ENCODE measurements at regions not wholly inside any gene's neighbourhood (a gene's known extent, or its start where the extent isn't known, plus 50 kb on each side); places are given as distances from the start of the nearest gene placed in this dataset.

DNA sequence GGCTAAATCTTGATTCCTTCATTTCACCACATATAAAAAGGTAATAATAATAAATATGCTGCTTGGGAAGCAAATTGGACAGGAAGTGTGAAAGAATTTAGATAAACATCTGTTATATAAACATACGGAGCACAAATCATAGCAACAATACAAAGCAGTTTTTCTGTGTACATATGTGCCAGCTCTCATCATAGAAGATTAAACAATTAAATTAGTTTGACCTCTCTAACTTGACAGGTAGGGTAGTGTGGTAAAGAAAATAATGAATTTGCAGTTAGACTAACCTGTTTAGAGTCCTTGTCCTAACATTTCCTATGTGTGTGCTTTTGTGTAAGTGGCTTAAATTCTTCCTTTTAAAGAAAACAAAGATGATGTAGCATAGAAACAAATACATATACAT is 995.7 kb upstream of the TENM4 start:
- no peak overlapping the region for H3K4me2 ChIP-seq (ENCODE audit: control insufficient read depth, insufficient read depth)
- in situ Hi-C loops (cut with MboI) (no loop called here), intact Hi-C loops (cut with micrococcal nuclease; ENCODE audit: unreplicated experiment) (no loop called here)
- no peaks in the 10 kb centered on the region for H3K79me2 ChIP-seq (ENCODE audit: control insufficient read depth, insufficient read depth, low read length)
- no peaks in the 10 kb centered on the region for H3K4me1 ChIP-seq (ENCODE audit: control insufficient read depth, insufficient read depth, low read length)
- H3K4me3 ChIP-seq = no peak overlapping the region
- TF ChIP-seq RB1 (IDR thresholded peaks at IDR 0.05; ENCODE audit: borderline replicate concordance) = no peak
- TF ChIP-seq YY1 (IDR thresholded peaks at IDR 0.05; ENCODE audit: low read depth, low read length) = no peak
- no peak for TF ChIP-seq POLR2A (IDR thresholded peaks at IDR 0.05; ENCODE audit: low read depth, low read length)
- no peak for TF ChIP-seq SMAD5 (IDR thresholded peaks at IDR 0.05; ENCODE audit: low read depth)
- TF ChIP-seq ZSCAN29 (IDR thresholded peaks at IDR 0.05) = no peak
- no peak for TF ChIP-seq ZNF24 (IDR thresholded peaks at IDR 0.05)
- no peak for TF ChIP-seq RCOR1 (conservative IDR thresholded peaks at IDR 0.05; ENCODE audit: low read depth, low read length)
- no peak for TF ChIP-seq HDGF (IDR thresholded peaks at IDR 0.05)
- no peak for TF ChIP-seq SPI1 (IDR thresholded peaks at IDR 0.05; ENCODE audit: borderline replicate concordance, insufficient read depth, low read depth, low read length)
- no peak for TF ChIP-seq SREBF2 (IDR thresholded peaks at IDR 0.05; ENCODE audit: low read length)
- TF ChIP-seq HSF1 (IDR thresholded peaks at IDR 0.05; ENCODE audit: low read depth, low read length) = no peak
- TF ChIP-seq, protein P1, sequence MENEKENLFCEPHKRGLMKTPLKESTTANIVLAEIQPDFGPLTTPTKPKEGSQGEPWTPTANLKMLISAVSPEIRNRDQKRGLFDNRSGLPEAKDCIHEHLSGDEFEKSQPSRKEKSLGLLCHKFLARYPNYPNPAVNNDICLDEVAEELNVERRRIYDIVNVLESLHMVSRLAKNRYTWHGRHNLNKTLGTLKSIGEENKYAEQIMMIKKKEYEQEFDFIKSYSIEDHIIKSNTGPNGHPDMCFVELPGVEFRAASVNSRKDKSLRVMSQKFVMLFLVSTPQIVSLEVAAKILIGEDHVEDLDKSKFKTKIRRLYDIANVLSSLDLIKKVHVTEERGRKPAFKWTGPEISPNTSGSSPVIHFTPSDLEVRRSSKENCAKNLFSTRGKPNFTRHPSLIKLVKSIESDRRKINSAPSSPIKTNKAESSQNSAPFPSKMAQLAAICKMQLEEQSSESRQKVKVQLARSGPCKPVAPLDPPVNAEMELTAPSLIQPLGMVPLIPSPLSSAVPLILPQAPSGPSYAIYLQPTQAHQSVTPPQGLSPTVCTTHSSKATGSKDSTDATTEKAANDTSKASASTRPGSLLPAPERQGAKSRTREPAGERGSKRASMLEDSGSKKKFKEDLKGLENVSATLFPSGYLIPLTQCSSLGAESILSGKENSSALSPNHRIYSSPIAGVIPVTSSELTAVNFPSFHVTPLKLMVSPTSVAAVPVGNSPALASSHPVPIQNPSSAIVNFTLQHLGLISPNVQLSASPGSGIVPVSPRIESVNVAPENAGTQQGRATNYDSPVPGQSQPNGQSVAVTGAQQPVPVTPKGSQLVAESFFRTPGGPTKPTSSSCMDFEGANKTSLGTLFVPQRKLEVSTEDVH (IDR thresholded peaks at IDR 0.05; ENCODE audit: low read depth, partially characterized antibody) = no peak
- TF ChIP-seq CTCF (IDR thresholded peaks at IDR 0.05 in 2 of 3, conservative IDR thresholded peaks at IDR 0.05 in 1 of 3; ENCODE audit: control insufficient read depth in 2 of 3, extremely low read depth in 1 of 3, insufficient read depth in 1 of 3, low read depth in 3 of 3, low read length in 3 of 3) = no peak
- TF ChIP-seq, protein P2, sequence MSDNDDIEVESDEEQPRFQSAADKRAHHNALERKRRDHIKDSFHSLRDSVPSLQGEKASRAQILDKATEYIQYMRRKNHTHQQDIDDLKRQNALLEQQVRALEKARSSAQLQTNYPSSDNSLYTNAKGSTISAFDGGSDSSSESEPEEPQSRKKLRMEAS (IDR thresholded peaks at IDR 0.05; ENCODE audit: low read depth, low read length) = no peak
- no peak overlapping the region for H3K27ac ChIP-seq (ENCODE audit: control insufficient read depth, insufficient read depth)
- DNase-seq (ENCODE audit: low read depth, low spot score) = no peak
- no peaks in the 10 kb centered on the region for H4K20me1 ChIP-seq (ENCODE audit: control insufficient read depth, insufficient read depth)
- no TSS peak for BruUV-seq (replicated peaks)
- no peaks in the 10 kb centered on the region for H3K27me3 ChIP-seq (replicated peaks in 1 of 2; ENCODE audit: control insufficient read depth in 2 of 2, insufficient read depth in 2 of 2, low read length in 1 of 2)
- SMC1A ChIA-PET (ENCODE audit: uncharacterized antibody, unreplicated experiment) = interaction anchor here (0.6 kb wide), 1 partner anchor 574 kb away, joined by 3 read pairs; no protein-coding TSS in a partner anchor
- no peak overlapping the region for H2AFZ ChIP-seq (ENCODE audit: control insufficient read depth, low read depth, low read length)
- CTCF ChIA-PET = no interaction called here
- WGBS (ENCODE audit: insufficient coverage, insufficient replicate concordance, low lambda C conversion rate, missing lambda C conversion rate) = 4% methylated on average over 1 of the region's 1 CpG
- POLR2A ChIA-PET = interaction anchor here (0.6 kb wide), 1 partner anchor 14 kb away, joined by 5 read pairs; no protein-coding TSS in a partner anchor
- no peaks in the 10 kb centered on the region for H3K9me3 ChIP-seq (replicated peaks; ENCODE audit: control insufficient read depth, insufficient read depth, low read length)
- no peak overlapping the region for H3K9ac ChIP-seq (ENCODE audit: control insufficient read depth, insufficient read depth, low read length)
- ATAC-seq = no peak
- FAIRE-seq = no peak
- H3K36me3 ChIP-seq (ENCODE audit: control insufficient read depth in 2 of 2, insufficient read depth in 2 of 2, low read length in 1 of 2) = no peaks in the 10 kb centered on the region
- RAD21 ChIA-PET (ENCODE audit: unreplicated experiment) = no interaction called here
